GM12875 (cell line): ENCODE measurements at regions not wholly inside any gene's neighbourhood (a gene's known extent, or its start where the extent isn't known, plus 50 kb on each side); places are given as distances from the start of the nearest gene placed in this dataset.
"Not testable (repeated sequence)": the region's sequence is repeated elsewhere in the genome, so short reads cannot be mapped to it uniquely, and the experiment has no call there.

Experiments used
- H3K4me3 ChIP-seq: one replicate; pipeline ENCODE4 v1.5.1; 2011; ENCODE audit warnings: low read depth, low read length, control low read depth
- CTCF ChIP-seq: IDR thresholded peaks from 2 replicates; pipeline ENCODE4 v1.5.1; 2011; ENCODE audit warnings: low read depth, mild to moderate bottlenecking, control low read depth, inconsistent platforms, low read length, moderate library complexity, borderline replicate concordance; ENCODE audit not compliant: insufficient read depth

- not testable (repeated sequence) for H3K4me3 ChIP-seq
These were observed 61.7 kb downstream of the DMRTA1 start for GRCh38 chr9:22508354-22508753.

- no peak for TF ChIP-seq CTCF
- H3K4me3 ChIP-seq: no peak overlapping the region
These were observed 62.2 kb downstream of the DMRTA1 start for GRCh38 chr9:22508790-22509189.

- H3K4me3 ChIP-seq: no peak overlapping the region
- TF ChIP-seq CTCF: no peak
These were observed 65.9 kb downstream of the DMRTA1 start for GRCh38 chr9:22512495-22512894.

- H3K4me3 ChIP-seq: no peak overlapping the region
- no peak for TF ChIP-seq CTCF
These were observed 68.2 kb downstream of the DMRTA1 start for GRCh38 chr9:22514871-22515270.

GRCh38 chr9:22522206-22522740, 75.6 kb downstream of the DMRTA1 start:
- no peak overlapping the region for H3K4me3 ChIP-seq

GRCh38 chr9:22528485-22528884, 81.9 kb downstream of the DMRTA1 start:
- no peak overlapping the region for H3K4me3 ChIP-seq
- TF ChIP-seq CTCF: no peak

More at GRCh38 chr9:22522206-22522740, 75.6 kb downstream of the DMRTA1 start:
- no peak for TF ChIP-seq CTCF

GRCh38 chr9:22529426-22530199, 83.0 kb downstream of the DMRTA1 start:
- no peak overlapping the region for H3K4me3 ChIP-seq
- no peak for TF ChIP-seq CTCF
